ENCODE measurements at regions not wholly inside any gene's neighbourhood (a gene's known extent, or its start where the extent isn't known, plus 50 kb on each side); places are given as distances from the start of the nearest gene placed in this dataset.

DNA sequence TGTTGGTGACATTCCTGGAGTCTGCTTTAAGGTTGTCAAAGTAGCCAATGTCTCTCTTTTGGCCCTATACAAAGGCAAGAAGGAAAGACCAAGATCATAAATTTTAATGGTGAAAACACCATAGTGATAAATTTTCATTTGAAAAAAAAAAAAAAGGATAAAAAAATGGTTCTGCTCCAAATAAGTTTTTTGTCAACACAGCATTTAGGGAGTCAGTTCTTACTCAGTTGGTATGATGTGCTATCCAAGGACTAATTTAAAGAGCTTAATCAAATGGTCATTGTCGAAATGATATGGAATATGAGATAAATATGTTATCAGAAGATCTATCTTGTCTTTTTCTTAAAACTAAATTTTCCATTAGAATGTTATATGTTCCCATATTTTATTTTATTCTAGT is 83.9 kb downstream of the PCDH18 start:
- TF ChIP-seq POLR2AphosphoS5 (IDR thresholded peaks at IDR 0.05; ENCODE audit: low read depth, low read length) (no peak), POLR2A (IDR thresholded peaks at IDR 0.05; ENCODE audit: low read depth, low read length) (no peak)
